Hepatocyte (in vitro differentiated cells): ENCODE measurements at regions not wholly inside any gene's neighbourhood (a gene's known extent, or its start where the extent isn't known, plus 50 kb on each side); places are given as distances from the start of the nearest gene placed in this dataset.

Experiments
- DNase-seq: peaks from one replicate; pipeline ENCODE4 v3.0.0-alpha.2; 2016; ENCODE audit warnings: low spot score
- H2AFZ ChIP-seq: fragments of 200-600 bp; sonication (generic); 2 replicates; pipeline ENCODE4 v1.6.0; 2016; ENCODE audit warnings: antibody characterized with exemption, mild to moderate bottlenecking
- H3K27ac ChIP-seq: fragments of 200-600 bp; sonication (generic); 2 replicates; pipeline ENCODE4 v1.5.1; 2016; ENCODE audit warnings: mild to moderate bottlenecking
- H3K27me3 ChIP-seq: fragments of 200-600 bp; sonication (generic); 2 replicates; pipeline ENCODE4 v1.6.1; 2016
- H3K36me3 ChIP-seq: fragments of 200-600 bp; sonication (generic); replicated peaks from 2 replicates; pipeline ENCODE4 v1.5.1; 2016; ENCODE audit warnings: low read depth; ENCODE audit not compliant: insufficient read depth
- H3K4me1 ChIP-seq: fragments of 200-600 bp; sonication (generic); 2 replicates; pipeline ENCODE4 v1.5.1; 2016; ENCODE audit warnings: mild to moderate bottlenecking, moderate library complexity; ENCODE audit not compliant: insufficient read depth
- H3K4me2 ChIP-seq: fragments of 200-600 bp; sonication (generic); 2 replicates; pipeline ENCODE4 v1.6.0; 2016
- H3K4me3 ChIP-seq: fragments of 200-600 bp; sonication (generic); 2 replicates; pipeline ENCODE4 v1.5.1; 2016; ENCODE audit warnings: mild to moderate bottlenecking
- H3K79me2 ChIP-seq: fragments of 200-600 bp; sonication (generic); 2 replicates; pipeline ENCODE4 v1.6.0; 2017; ENCODE audit warnings: mild to moderate bottlenecking
- H3K9me2 ChIP-seq: fragments of 200-600 bp; sonication (generic); replicated peaks from 2 replicates; pipeline ENCODE4 v1.6.0; 2017; ENCODE audit warnings: mild to moderate bottlenecking; ENCODE audit not compliant: insufficient read depth
- H3K9me3 ChIP-seq: fragments of 200-600 bp; sonication (generic); 2 replicates; pipeline ENCODE4 v1.5.1; 2016; ENCODE audit warnings: low read depth, mild to moderate bottlenecking
- H4K20me1 ChIP-seq: fragments of 200-600 bp; sonication (generic); 2 replicates; pipeline ENCODE4 v1.6.0; 2016; ENCODE audit warnings: mild to moderate bottlenecking; ENCODE audit not compliant: insufficient read depth, poor library complexity, severe bottlenecking
- CTCF ChIP-seq: fragments of 200-600 bp; sonication (generic); IDR thresholded peaks from 2 replicates; pipeline ENCODE4 v1.5.1; 2016; ENCODE audit warnings: antibody characterized with exemption, mild to moderate bottlenecking; ENCODE audit not compliant: poor library complexity
- EZH2 ChIP-seq: fragments of 200-600 bp; sonication (generic); IDR thresholded peaks from 2 replicates; pipeline ENCODE4 v1.6.1; 2016; ENCODE audit warnings: antibody characterized with exemption, mild to moderate bottlenecking, borderline replicate concordance
- EZH2phosphoT487 ChIP-seq: fragments of 200-600 bp; sonication (generic); IDR thresholded peaks from one replicate; pipeline ENCODE4 v1.6.1; 2018; ENCODE audit warnings: antibody characterized with exemption, mild to moderate bottlenecking, low read depth, moderate library complexity; ENCODE audit not compliant: unreplicated experiment, severe bottlenecking
- WGBS: methylation state at CpG from one replicate; pipeline ENCODE4 v1.1.6; 2016; ENCODE audit warnings: low lambda C conversion rate; ENCODE audit errors: missing lambda C conversion rate; 5-methylcytosine and 5-hydroxymethylcytosine counted together

GRCh38 chr5:2683720-2684119, 67.8 kb downstream of the IRX2 start:
- 82% methylated on average over 14 of the region's 14 CpGs for WGBS
- Histone ChIP-seq H3K27me3 (no peaks in the 10 kb centered on the region), H3K9me3 (no peaks in the 10 kb centered on the region), H3K4me3 (no peak overlapping the region), H4K20me1 (no peaks in the 10 kb centered on the region), H2AFZ (no peak overlapping the region), H3K4me2 (no peak overlapping the region), H3K79me2 (no peaks in the 10 kb centered on the region), H3K27ac (no peak overlapping the region), H3K36me3 (no peaks in the 10 kb centered on the region), H3K4me1 (no peaks in the 10 kb centered on the region), H3K9me2 (no peaks in the 10 kb centered on the region)
- DNase-seq: no peak
- TF ChIP-seq EZH2phosphoT487 (no peak), CTCF (no peak), EZH2 (no peak)

GRCh38 chr5:2681476-2681875, 70.0 kb downstream of the IRX2 start:
- WGBS: 90% methylated on average over 3 of the region's 3 CpGs
- Histone ChIP-seq H4K20me1 (no peaks in the 10 kb centered on the region), H3K36me3 (no peaks in the 10 kb centered on the region), H3K4me3 (no peak overlapping the region), H3K27me3 (no peaks in the 10 kb centered on the region), H3K9me2 (no peaks in the 10 kb centered on the region), H3K4me1 (no peaks in the 10 kb centered on the region), H3K4me2 (no peak overlapping the region), H3K9me3 (no peaks in the 10 kb centered on the region), H2AFZ (no peak overlapping the region), H3K27ac (no peak overlapping the region), H3K79me2 (no peaks in the 10 kb centered on the region)
- no peak for TF ChIP-seq EZH2phosphoT487
- TF ChIP-seq EZH2: no peak
- no peak for TF ChIP-seq CTCF
- DNase-seq: no peak

- 89% methylated on average over 2 of the region's 2 CpGs for WGBS
- no peaks in the 10 kb centered on the region for H3K4me1 ChIP-seq
- no peak for TF ChIP-seq CTCF
- TF ChIP-seq EZH2phosphoT487: no peak
- no peak for TF ChIP-seq EZH2
- no peaks in the 10 kb centered on the region for H3K9me3 ChIP-seq
- H3K4me2 ChIP-seq: no peak overlapping the region
- H3K79me2 ChIP-seq: no peaks in the 10 kb centered on the region
- H4K20me1 ChIP-seq: no peaks in the 10 kb centered on the region
- no peak overlapping the region for H3K27ac ChIP-seq
- H3K9me2 ChIP-seq: no peaks in the 10 kb centered on the region
- H2AFZ ChIP-seq: no peak overlapping the region
- DNase-seq: no peak
- H3K4me3 ChIP-seq: no peak overlapping the region
- no peaks in the 10 kb centered on the region for H3K27me3 ChIP-seq
- H3K36me3 ChIP-seq: no peaks in the 10 kb centered on the region
Observed at GRCh38 chr5:2680979-2681378, 70.5 kb downstream of the IRX2 start.

- Histone ChIP-seq H3K27me3 (no peaks in the 10 kb centered on the region), H3K4me2 (no peak overlapping the region), H3K36me3 (no peaks in the 10 kb centered on the region), H4K20me1 (no peaks in the 10 kb centered on the region), H3K9me2 (no peaks in the 10 kb centered on the region), H3K9me3 (no peaks in the 10 kb centered on the region), H3K27ac (no peak overlapping the region), H3K4me3 (no peak overlapping the region), H3K79me2 (no peaks in the 10 kb centered on the region), H3K4me1 (no peaks in the 10 kb centered on the region), H2AFZ (no peak overlapping the region)
- no peak for DNase-seq
- TF ChIP-seq EZH2 (no peak), EZH2phosphoT487 (no peak), CTCF (no peak)
- WGBS: 88% methylated on average over 2 of the region's 2 CpGs
Observed at GRCh38 chr5:2677689-2678088, 73.8 kb downstream of the IRX2 start.
